SU-DHL-6 (cell line): ENCODE measurements at regions not wholly inside any gene's neighbourhood (a gene's known extent, or its start where the extent isn't known, plus 50 kb on each side); places are given as distances from the start of the nearest gene placed in this dataset.

ENCODE experiments used
- EZH2phosphoT487 ChIP-seq: fragments of 200-600 bp; sonication (generic), shearing (Covaris generic); conservative IDR thresholded peaks from 2 replicates; pipeline ENCODE4 v1.6.1; 2018; ENCODE audit warnings: mild to moderate bottlenecking, antibody characterized with exemption, low read length, moderate library complexity, mixed read lengths
- TF ChIP-seq, protein P1 (sequence below): fragments of 200-600 bp; sonication (generic); IDR thresholded peaks from one replicate; pipeline ENCODE4 v1.5.1; 2017; ENCODE audit warnings: antibody characterized with exemption, mild to moderate bottlenecking, low read length, moderate library complexity; ENCODE audit not compliant: insufficient read depth, poor library complexity, severe bottlenecking

DNA sequence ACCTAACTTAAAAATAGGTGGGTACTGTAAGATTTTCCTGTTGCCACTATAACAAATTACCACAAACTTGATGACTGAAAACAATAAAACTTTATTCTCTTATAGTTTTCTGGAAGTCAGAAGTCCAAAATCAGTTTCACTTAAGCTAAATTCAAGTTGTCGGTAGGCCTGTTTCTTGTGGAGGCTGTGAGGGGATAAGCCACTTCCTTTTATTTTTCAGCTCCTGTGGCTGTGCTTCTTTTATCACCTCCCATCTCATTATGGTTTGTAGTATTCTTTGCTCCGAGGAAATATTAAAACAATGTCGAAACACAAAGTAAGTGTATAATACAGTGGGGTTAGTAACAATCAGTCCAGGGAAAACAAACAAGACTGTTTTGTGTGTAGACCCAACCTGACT, 610.5 kb upstream of the TECRL start:
- TF ChIP-seq, protein P1, sequence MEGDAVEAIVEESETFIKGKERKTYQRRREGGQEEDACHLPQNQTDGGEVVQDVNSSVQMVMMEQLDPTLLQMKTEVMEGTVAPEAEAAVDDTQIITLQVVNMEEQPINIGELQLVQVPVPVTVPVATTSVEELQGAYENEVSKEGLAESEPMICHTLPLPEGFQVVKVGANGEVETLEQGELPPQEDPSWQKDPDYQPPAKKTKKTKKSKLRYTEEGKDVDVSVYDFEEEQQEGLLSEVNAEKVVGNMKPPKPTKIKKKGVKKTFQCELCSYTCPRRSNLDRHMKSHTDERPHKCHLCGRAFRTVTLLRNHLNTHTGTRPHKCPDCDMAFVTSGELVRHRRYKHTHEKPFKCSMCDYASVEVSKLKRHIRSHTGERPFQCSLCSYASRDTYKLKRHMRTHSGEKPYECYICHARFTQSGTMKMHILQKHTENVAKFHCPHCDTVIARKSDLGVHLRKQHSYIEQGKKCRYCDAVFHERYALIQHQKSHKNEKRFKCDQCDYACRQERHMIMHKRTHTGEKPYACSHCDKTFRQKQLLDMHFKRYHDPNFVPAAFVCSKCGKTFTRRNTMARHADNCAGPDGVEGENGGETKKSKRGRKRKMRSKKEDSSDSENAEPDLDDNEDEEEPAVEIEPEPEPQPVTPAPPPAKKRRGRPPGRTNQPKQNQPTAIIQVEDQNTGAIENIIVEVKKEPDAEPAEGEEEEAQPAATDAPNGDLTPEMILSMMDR, result no peak
- TF ChIP-seq EZH2phosphoT487, result no peak
